Mesenchymal stem cell (in vitro differentiated cells and primary cell): ENCODE measurements at regions not wholly inside any gene's neighbourhood (a gene's known extent, or its start where the extent isn't known, plus 50 kb on each side); places are given as distances from the start of the nearest gene placed in this dataset.

ENCODE experiments used
- DNase-seq: peaks from one replicate; pipeline ENCODE4 v3.0.0-alpha.2; 2013
- H2AFZ ChIP-seq: one replicate; pipeline ENCODE4 v1.6.1; 2013; ENCODE audit warnings: low read depth, mild to moderate bottlenecking, control low read depth, inconsistent platforms, low read length, moderate library complexity
- H2AK5ac ChIP-seq: 2 replicates; pipeline ENCODE4 v1.6.1; 2013; ENCODE audit warnings: low read length, moderate library complexity, mild to moderate bottlenecking, inconsistent platforms; ENCODE audit not compliant: severe bottlenecking
- H2BK120ac ChIP-seq: one replicate; pipeline ENCODE4 v1.6.1; 2013; ENCODE audit warnings: low read depth, mild to moderate bottlenecking, inconsistent platforms, low read length, moderate library complexity
- H2BK12ac ChIP-seq, 2 experiments: one replicate each; pipeline ENCODE4 v1.6.1; 2013; ENCODE audit warnings: inconsistent platforms in 2 of 2, low read length in 2 of 2, mild to moderate bottlenecking in 2 of 2, moderate library complexity in 2 of 2, control low read depth in 1 of 2
- H2BK15ac ChIP-seq: one replicate; pipeline ENCODE4 v1.6.1; 2013; ENCODE audit warnings: mild to moderate bottlenecking, low read depth, inconsistent platforms; ENCODE audit not compliant: poor library complexity, severe bottlenecking
- H2BK5ac ChIP-seq: 2 replicates; pipeline ENCODE4 v1.6.1; 2013; ENCODE audit warnings: low read depth, mild to moderate bottlenecking, low read length, control low read depth, inconsistent platforms; ENCODE audit not compliant: poor library complexity, severe bottlenecking
- H3K14ac ChIP-seq, 2 experiments: one replicate each; pipeline ENCODE4 v1.6.1; 2013; ENCODE audit warnings: inconsistent platforms in 2 of 2, low read length in 2 of 2, control low read depth in 1 of 2, mild to moderate bottlenecking in 1 of 2, moderate library complexity in 1 of 2
- H3K18ac ChIP-seq, 2 experiments: one replicate each; pipeline ENCODE4 v1.6.1; 2013; ENCODE audit warnings: inconsistent platforms in 2 of 2, low read length in 2 of 2, control low read depth in 1 of 2, low read depth in 1 of 2, mild to moderate bottlenecking in 1 of 2
- H3K23ac ChIP-seq, 2 experiments: one replicate each; pipeline ENCODE4 v1.6.1; 2013; ENCODE audit warnings: inconsistent platforms in 2 of 2, low read length in 2 of 2, mild to moderate bottlenecking in 2 of 2, moderate library complexity in 2 of 2, control low read depth in 1 of 2
- H3K27ac ChIP-seq: 2 replicates; pipeline ENCODE4 v1.5.1; 2013; ENCODE audit warnings: mild to moderate bottlenecking, moderate library complexity, low read length, control low read depth, inconsistent platforms; ENCODE audit not compliant: poor library complexity, severe bottlenecking
- H3K27me3 ChIP-seq, 2 experiments: 2 replicates each; pipeline versions ENCODE4 v1.6.1 to v1.7.0; 2013; ENCODE audit warnings: low read length in 2 of 2, mild to moderate bottlenecking in 2 of 2, moderate library complexity in 2 of 2, control low read depth in 1 of 2, inconsistent platforms in 1 of 2; ENCODE audit not compliant: control insufficient read depth in 1 of 2, insufficient read depth in 1 of 2
- H3K36me3 ChIP-seq, 2 experiments: 2 replicates each; pipeline versions ENCODE4 v1.6.1 to v1.7.0; 2013; ENCODE audit warnings: low read length in 2 of 2, control low read depth in 1 of 2, inconsistent platforms in 1 of 2, low read depth in 1 of 2, mild to moderate bottlenecking in 1 of 2; ENCODE audit not compliant: insufficient read depth in 2 of 2, control insufficient read depth in 1 of 2
- H3K4ac ChIP-seq, 2 experiments: one replicate each; pipeline ENCODE4 v1.6.1; 2013; ENCODE audit warnings: inconsistent platforms in 2 of 2, low read length in 2 of 2, mild to moderate bottlenecking in 2 of 2, moderate library complexity in 2 of 2, control low read depth in 1 of 2, low read depth in 1 of 2
- H3K4me1 ChIP-seq: 2 replicates; pipeline ENCODE4 v1.6.1; 2013; ENCODE audit warnings: low read depth, low read length, control low read depth; ENCODE audit not compliant: control insufficient read depth, insufficient read depth
- H3K4me2 ChIP-seq: 2 replicates; pipeline ENCODE4 v1.6.1; 2013; ENCODE audit warnings: low read length, mild to moderate bottlenecking, inconsistent platforms; ENCODE audit not compliant: poor library complexity, severe bottlenecking
- H3K4me3 ChIP-seq, 2 experiments: 2 replicates each; pipeline versions ENCODE4 v1.5.1 to v1.7.0; 2013; ENCODE audit warnings: low read length in 2 of 2, mild to moderate bottlenecking in 2 of 2, control low read depth in 1 of 2, low read depth in 1 of 2; ENCODE audit not compliant: insufficient read depth in 1 of 2
- H3K79me1 ChIP-seq: replicated peaks from 2 replicates; pipeline ENCODE4 v1.6.1; 2013; ENCODE audit warnings: mild to moderate bottlenecking, control low read depth, low read length, inconsistent platforms; ENCODE audit not compliant: poor library complexity, severe bottlenecking
- H3K9ac ChIP-seq: 2 replicates; pipeline ENCODE4 v1.7.0; 2013; ENCODE audit warnings: mild to moderate bottlenecking, low read length, moderate library complexity
- H3K9me3 ChIP-seq: 2 replicates; pipeline ENCODE4 v1.7.0; 2013; ENCODE audit warnings: mild to moderate bottlenecking, low read length; ENCODE audit not compliant: control insufficient read depth
- H4K8ac ChIP-seq: one replicate; pipeline ENCODE4 v1.6.1; 2013; ENCODE audit warnings: inconsistent platforms, mild to moderate bottlenecking, low read length, moderate library complexity
- H4K91ac ChIP-seq: one replicate; pipeline ENCODE4 v1.6.1; 2013; ENCODE audit warnings: mild to moderate bottlenecking, low read length, inconsistent platforms
- WGBS: methylation state at CpG from one replicate; pipeline ENCODE4 v1.1.7; 2013; ENCODE audit warnings: mixed read lengths; 5-methylcytosine and 5-hydroxymethylcytosine counted together

GRCh38 chr6:26156105-26156849 is 69.0 kb downstream of the HFE start:
- no peak overlapping the region for H4K8ac ChIP-seq
- H3K23ac ChIP-seq = peak overlapping the region in 1 of 2 experiments; percentile 23
- no peaks in the 10 kb centered on the region for H3K36me3 ChIP-seq
- no peaks in the 10 kb centered on the region for H3K4me1 ChIP-seq
- H2BK5ac ChIP-seq = peak overlapping the region; percentile 89
- H2AK5ac ChIP-seq = no peak overlapping the region
- no peak overlapping the region for H2AFZ ChIP-seq
- H2BK120ac ChIP-seq = no peak overlapping the region
- peak overlapping the region; percentile 6 for H4K91ac ChIP-seq
- H3K27me3 ChIP-seq = no peaks in the 10 kb centered on the region
- H2BK12ac ChIP-seq = no peak overlapping the region
- peak overlapping the region; percentile 14 to 67 for H3K18ac ChIP-seq
- under 1% methylated on average over 61 of the region's 61 CpGs for WGBS
- peak overlapping the region; percentile 90 for H3K27ac ChIP-seq
- H3K14ac ChIP-seq = no peak overlapping the region
- peaks cover 3% of the 10 kb centered on the region for H3K79me1 ChIP-seq
- H3K4me3 ChIP-seq = peak overlapping the region; percentile 63 to 85
- H3K4me2 ChIP-seq = peak overlapping the region; percentile 94
- H2BK15ac ChIP-seq = no peak overlapping the region
- H3K4ac ChIP-seq = peak overlapping the region; percentile 2 to 6
- H3K9me3 ChIP-seq = no peaks in the 10 kb centered on the region
- DNase-seq = peak; percentile 91
- H3K9ac ChIP-seq = peak overlapping the region; percentile 92

GRCh38 chr6:26156850-26157250 is 69.6 kb downstream of the HFE start:
- Histone ChIP-seq H2BK120ac (no peak overlapping the region), H2BK5ac (peak overlapping the region; percentile 46), H3K14ac (no peak overlapping the region), H3K27ac (peak overlapping the region; percentile 90), H4K8ac (no peak overlapping the region), H3K27me3 (no peaks in the 10 kb centered on the region), H3K23ac (peak overlapping the region in 1 of 2 experiments; percentile 23), H3K9me3 (no peaks in the 10 kb centered on the region), H2BK12ac (no peak overlapping the region), H4K91ac (no peak overlapping the region), H3K4me1 (no peaks in the 10 kb centered on the region), H3K18ac (peak overlapping the region; percentile 14 to 67), H3K4me3 (peak overlapping the region; percentile 63 to 85), H2AFZ (no peak overlapping the region), H3K79me1 (peaks cover 3% of the 10 kb centered on the region), H3K9ac (peak overlapping the region; percentile 92), H3K36me3 (no peaks in the 10 kb centered on the region), H3K4ac (peak overlapping the region in 1 of 2 experiments; percentile 6), H2AK5ac (no peak overlapping the region), H3K4me2 (peak overlapping the region; percentile 94), H2BK15ac (peak overlapping the region; percentile 96)
- under 1% methylated on average over 18 of the region's 18 CpGs for WGBS
- DNase-seq = no peak

- peak overlapping the region; percentile 90 for H3K27ac ChIP-seq
- under 1% methylated on average over 27 of the region's 29 CpGs for WGBS
- peak overlapping the region; percentile 92 for H3K9ac ChIP-seq
- H2BK5ac ChIP-seq = peak overlapping the region; percentile 46
- DNase-seq = peak; percentile 99
- no peak overlapping the region for H2BK12ac ChIP-seq
- no peak overlapping the region for H4K91ac ChIP-seq
- peaks cover 0 to 1% of the 10 kb centered on the region in 2 experiments for H3K36me3 ChIP-seq
- no peak overlapping the region for H3K14ac ChIP-seq
- H3K4me1 ChIP-seq = no peaks in the 10 kb centered on the region
- H2BK120ac ChIP-seq = no peak overlapping the region
- no peak overlapping the region for H3K4ac ChIP-seq
- no peak overlapping the region for H2AK5ac ChIP-seq
- no peak overlapping the region for H2AFZ ChIP-seq
- no peaks in the 10 kb centered on the region for H3K27me3 ChIP-seq
- H3K4me3 ChIP-seq = peak overlapping the region; percentile 63 to 85
- peak overlapping the region; percentile 14 to 37 for H3K18ac ChIP-seq
- H3K4me2 ChIP-seq = peak overlapping the region; percentile 94
- no peaks in the 10 kb centered on the region for H3K9me3 ChIP-seq
- no peak overlapping the region for H3K23ac ChIP-seq
- peaks cover 5% of the 10 kb centered on the region for H3K79me1 ChIP-seq
- H4K8ac ChIP-seq = no peak overlapping the region
- peak overlapping the region; percentile 96 for H2BK15ac ChIP-seq
These were observed 70.2 kb downstream of the HFE start for GRCh38 chr6:26157251-26158075.

- Histone ChIP-seq H3K4me1 (no peaks in the 10 kb centered on the region), H2BK15ac (no peak overlapping the region), H2BK5ac (no peak overlapping the region), H2AK5ac (no peak overlapping the region), H3K14ac (peak overlapping the region in 1 of 2 experiments; percentile 26), H3K36me3 (peaks cover 0 to 3% of the 10 kb centered on the region in 2 experiments), H2AFZ (no peak overlapping the region), H2BK120ac (no peak overlapping the region), H3K18ac (peak overlapping the region; percentile 1 to 94), H3K27ac (peak overlapping the region; percentile 56), H3K4me2 (peak overlapping the region; percentile 50), H2BK12ac (peak overlapping the region in 1 of 2 experiments; percentile 6), H3K9ac (peak overlapping the region; percentile 88), H3K23ac (peak overlapping the region in 1 of 2 experiments; percentile 88), H3K79me1 (peaks cover 6% of the 10 kb centered on the region), H3K27me3 (no peaks in the 10 kb centered on the region), H3K4me3 (peak overlapping the region; percentile 55 to 85), H4K8ac (no peak overlapping the region), H3K9me3 (no peaks in the 10 kb centered on the region), H3K4ac (peak overlapping the region in 1 of 2 experiments; percentile 40), H4K91ac (no peak overlapping the region)
- WGBS = 1% methylated on average over 30 of the region's 30 CpGs
- DNase-seq = no peak
These were observed 70.9 kb downstream of the HFE start for GRCh38 chr6:26158076-26158580.
